ENCODE measurements at regions not wholly inside any gene's neighbourhood (a gene's known extent, or its start where the extent isn't known, plus 50 kb on each side); places are given as distances from the start of the nearest gene placed in this dataset.

- TF ChIP-seq POLR2A (IDR thresholded peaks at IDR 0.05; ENCODE audit: low read depth) (no peak), CTCF (IDR thresholded peaks at IDR 0.05) (no peak), POLR2AphosphoS5 (IDR thresholded peaks at IDR 0.05) (no peak)
Measured at GRCh38 chr6:149130508-149130907, 187.0 kb upstream of the TAB2 start.

All from esophagus muscularis mucosa (tissue), 3 donors.